GM18951 (cell line): ENCODE measurements at regions not wholly inside any gene's neighbourhood (a gene's known extent, or its start where the extent isn't known, plus 50 kb on each side); places are given as distances from the start of the nearest gene placed in this dataset.

ENCODE experiments used
- POLR2A ChIP-seq: IDR thresholded peaks from 4 replicates; pipeline ENCODE4 v1.6.1; 2011; ENCODE audit warnings: mild to moderate bottlenecking; ENCODE audit not compliant: insufficient read length, insufficient read depth; ENCODE audit errors: extremely low read depth
- in situ Hi-C: fragments of 300-500 bp; cut with MboI; formaldehyde crosslinking; loops from one replicate; pipeline ENCODE4 v1.12.0; 2022; ENCODE audit warnings: low sequenced_read_pairs, mixed read lengths, inconsistent platforms; ENCODE audit not compliant: unreplicated experiment

- in situ Hi-C loops = no loop called here
- no peak for TF ChIP-seq POLR2A
Observed at GRCh38 chr7:3187444-3188040, 113.5 kb upstream of the SDK1 start.

- in situ Hi-C loops = no loop called here
- no peak for TF ChIP-seq POLR2A
Observed at GRCh38 chr7:3188946-3189345, 112.1 kb upstream of the SDK1 start.

GRCh38 chr7:3191548-3191947, 109.5 kb upstream of the SDK1 start:
- in situ Hi-C loops = no loop called here
- no peak for TF ChIP-seq POLR2A

- TF ChIP-seq POLR2A = no peak
- in situ Hi-C loops = no loop called here
Observed at GRCh38 chr7:3192669-3193068, 108.4 kb upstream of the SDK1 start.

- no peak for TF ChIP-seq POLR2A
- in situ Hi-C loops = no loop called here
Observed at GRCh38 chr7:3193379-3194120, 107.5 kb upstream of the SDK1 start.

- in situ Hi-C loops = no loop called here
- no peak for TF ChIP-seq POLR2A
Observed at GRCh38 chr7:3194501-3195141, 106.4 kb upstream of the SDK1 start.

GRCh38 chr7:3195160-3195559, 105.9 kb upstream of the SDK1 start:
- TF ChIP-seq POLR2A = no peak
- in situ Hi-C loops = no loop called here

GRCh38 chr7:3196629-3197400, 104.2 kb upstream of the SDK1 start:
- no peak for TF ChIP-seq POLR2A
- in situ Hi-C loops = no loop called here

GRCh38 chr7:3197567-3198213, 103.4 kb upstream of the SDK1 start:
- no peak for TF ChIP-seq POLR2A
- in situ Hi-C loops = no loop called here

GRCh38 chr7:3198316-3198715, 102.7 kb upstream of the SDK1 start:
- in situ Hi-C loops = no loop called here
- TF ChIP-seq POLR2A = no peak

- in situ Hi-C loops = no loop called here
- TF ChIP-seq POLR2A = no peak
Observed at GRCh38 chr7:3200504-3200903, 100.5 kb upstream of the SDK1 start.

GRCh38 chr7:3201306-3201705, 99.7 kb upstream of the SDK1 start:
- in situ Hi-C loops = no loop called here
- TF ChIP-seq POLR2A = no peak

- in situ Hi-C loops = no loop called here
- no peak for TF ChIP-seq POLR2A
Observed at GRCh38 chr7:3201937-3202710, 98.9 kb upstream of the SDK1 start.

GRCh38 chr7:3204526-3204925, 96.5 kb upstream of the SDK1 start:
- in situ Hi-C loops = no loop called here
- no peak for TF ChIP-seq POLR2A
